Stomach (tissue), 8 donors: ENCODE measurements at regions not wholly inside any gene's neighbourhood (a gene's known extent, or its start where the extent isn't known, plus 50 kb on each side); places are given as distances from the start of the nearest gene placed in this dataset.
"Not testable (repeated sequence)": the region's sequence is repeated elsewhere in the genome, so short reads cannot be mapped to it uniquely, and the experiment has no call there.

Experiments used
- DNase-seq, 2 donors: peaks; one replicate each; pipeline versions ENCODE4 v3.0.0 to v3.0.0-alpha.2; 2013 to 2019
- H3K27ac ChIP-seq, 5 donors: fragments of 200-600 bp in 4 of 5; sonication (generic) in 4 of 5; one replicate each; pipeline ENCODE4 v1.5.1; 2013 to 2019; ENCODE audit warnings: mild to moderate bottlenecking in 1 of 5, moderate library complexity in 1 of 5
- H3K27me3 ChIP-seq, 3 donors: fragments of 200-600 bp; sonication (generic); one replicate each; pipeline ENCODE4 v1.5.1; 2017 to 2019; ENCODE audit warnings: mixed run types in 1 of 3
- H3K36me3 ChIP-seq, 4 donors: fragments of 200-600 bp; sonication (generic); 1 replicate in 3 of 4; 2 replicates in 1 of 4; pipeline ENCODE4 v1.5.1; 2016 to 2019
- H3K4me1 ChIP-seq, 4 donors: fragments of 200-600 bp; sonication (generic); one replicate each; pipeline ENCODE4 v1.5.1; 2016 to 2019
- H3K4me3 ChIP-seq, 4 donors: fragments of 200-600 bp; sonication (generic) in 3 of 4; one replicate each; pipeline ENCODE4 v1.5.1; 2016 to 2019; ENCODE audit warnings: mild to moderate bottlenecking in 1 of 4
- H3K9me3 ChIP-seq, 4 donors: fragments of 200-600 bp; sonication (generic); one replicate each; pipeline ENCODE4 v1.5.1; 2016 to 2019
- EP300 ChIP-seq: sonication (generic); formaldehyde crosslinking; IDR thresholded peaks from one replicate; pipeline ENCODE4 v1.6.1; 2017; ENCODE audit warnings: antibody characterized with exemption
- POLR2A ChIP-seq, 4 donors: fragments of 450-650 bp; IDR thresholded peaks; one replicate each; pipeline ENCODE4 v1.6.1; 2016; ENCODE audit warnings: antibody characterized with exemption in 4 of 4, control low read depth in 2 of 4, mild to moderate bottlenecking in 1 of 4, moderate library complexity in 1 of 4
- POLR2AphosphoS5 ChIP-seq, 3 donors: sonication (generic); formaldehyde crosslinking; IDR thresholded peaks; one replicate each; pipeline ENCODE4 v1.6.1; 2016; ENCODE audit warnings: antibody characterized with exemption in 3 of 3
- WGBS, 5 donors: extraction: QIAGEN DNeasy Blood & Tissue Kit in 3 of 5; methylation state at CpG; one replicate each; pipeline versions ENCODE4 v1.1.5 to v1.1.7; 2013 to 2018; 5-methylcytosine and 5-hydroxymethylcytosine counted together
- intact Hi-C: fragments of 100-400 bp; cut with DNase I; formaldehyde crosslinking; loops from one replicate; pipeline ENCODE4 v1.15.1; 2023; ENCODE audit warnings: low total_unique reads
- TF ChIP-seq, protein P1 (sequence below), 7 experiments: fragments of 450-650 bp in 4 of 7; fragments of 200-600 bp in 3 of 7; sonication (generic) in 3 of 7; IDR thresholded peaks; one replicate each; pipeline ENCODE4 v1.5.1; 2016 to 2019; ENCODE audit warnings: antibody characterized with exemption in 7 of 7, control low read depth in 2 of 7, mild to moderate bottlenecking in 1 of 7
- donor health status: healthy with polysubstance abuse.
- donor health status: Bipolar disorder and iron deficiency.
- donor health status: healthy.

DNA sequence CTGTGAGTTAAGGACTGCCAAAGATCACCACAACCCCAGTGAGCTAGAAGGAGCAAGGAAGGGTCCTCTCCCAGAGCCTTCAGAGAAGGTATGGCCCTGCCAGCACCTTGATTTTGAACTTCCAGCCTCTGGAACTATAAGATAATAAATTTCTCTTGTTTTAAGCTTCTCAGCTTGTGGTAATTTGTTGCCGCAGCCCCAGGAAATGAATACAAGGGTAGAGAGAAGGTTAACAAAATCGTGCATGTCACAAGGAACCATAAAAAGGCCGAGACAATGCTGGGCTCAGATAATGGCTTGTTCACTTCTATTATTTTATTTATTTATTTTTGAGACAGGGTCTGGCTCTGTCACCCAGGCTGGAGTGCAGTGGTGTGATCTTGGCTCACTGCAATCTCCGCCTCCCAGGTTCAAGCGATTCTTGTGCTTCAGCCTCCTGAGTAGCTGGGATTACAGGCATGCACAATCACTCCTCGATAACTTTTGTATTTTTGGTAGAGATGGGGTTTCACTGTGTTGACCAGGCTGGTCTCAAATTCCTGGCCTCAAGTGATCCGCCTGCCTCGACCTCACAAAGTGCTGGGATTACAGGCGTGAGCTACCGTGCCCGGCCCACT lies 71.5 kb downstream of the WSB1 start:
- H3K27me3 ChIP-seq, intact Hi-C loops, H3K9me3 ChIP-seq, DNase-seq, H3K4me3 ChIP-seq, H3K4me1 ChIP-seq, H3K36me3 ChIP-seq, H3K27ac ChIP-seq: not testable (repeated sequence)
- 82 to 93% (median 89%) methylated on average over 11 of the region's 11 CpGs for WGBS, 5 donors

DNA sequence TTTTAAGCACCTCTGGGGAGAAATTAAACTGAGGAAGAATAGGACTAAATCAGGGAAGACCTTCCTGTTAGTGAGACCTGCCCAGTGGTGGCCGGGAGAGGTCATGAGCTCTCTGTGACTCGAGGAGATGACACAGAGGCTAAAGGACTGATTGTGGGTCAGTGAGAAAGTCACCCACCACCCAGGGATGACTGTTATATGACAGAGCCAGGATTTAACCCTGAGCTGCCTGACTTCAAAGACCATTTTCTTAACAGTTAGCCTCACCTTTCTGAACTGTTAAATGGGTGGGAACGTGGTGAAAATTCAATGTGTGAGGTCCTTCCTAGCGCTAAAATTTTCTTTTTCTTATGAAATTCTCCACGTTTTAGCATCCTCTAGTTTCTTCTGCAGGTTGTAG lies 72.5 kb downstream of the WSB1 start:
- WGBS, 5 donors, result 75 to 82% (median 77%) methylated on average over 5 of the region's 5 CpGs
- no peaks in the 10 kb centered on the region for H3K27me3 ChIP-seq
- TF ChIP-seq POLR2AphosphoS5 (IDR thresholded peaks at IDR 0.05), result no peak
- TF ChIP-seq EP300, result no peak
- TF ChIP-seq, protein P1, sequence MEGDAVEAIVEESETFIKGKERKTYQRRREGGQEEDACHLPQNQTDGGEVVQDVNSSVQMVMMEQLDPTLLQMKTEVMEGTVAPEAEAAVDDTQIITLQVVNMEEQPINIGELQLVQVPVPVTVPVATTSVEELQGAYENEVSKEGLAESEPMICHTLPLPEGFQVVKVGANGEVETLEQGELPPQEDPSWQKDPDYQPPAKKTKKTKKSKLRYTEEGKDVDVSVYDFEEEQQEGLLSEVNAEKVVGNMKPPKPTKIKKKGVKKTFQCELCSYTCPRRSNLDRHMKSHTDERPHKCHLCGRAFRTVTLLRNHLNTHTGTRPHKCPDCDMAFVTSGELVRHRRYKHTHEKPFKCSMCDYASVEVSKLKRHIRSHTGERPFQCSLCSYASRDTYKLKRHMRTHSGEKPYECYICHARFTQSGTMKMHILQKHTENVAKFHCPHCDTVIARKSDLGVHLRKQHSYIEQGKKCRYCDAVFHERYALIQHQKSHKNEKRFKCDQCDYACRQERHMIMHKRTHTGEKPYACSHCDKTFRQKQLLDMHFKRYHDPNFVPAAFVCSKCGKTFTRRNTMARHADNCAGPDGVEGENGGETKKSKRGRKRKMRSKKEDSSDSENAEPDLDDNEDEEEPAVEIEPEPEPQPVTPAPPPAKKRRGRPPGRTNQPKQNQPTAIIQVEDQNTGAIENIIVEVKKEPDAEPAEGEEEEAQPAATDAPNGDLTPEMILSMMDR (IDR thresholded peaks at IDR 0.05), result no peak
- no peak for TF ChIP-seq POLR2A (IDR thresholded peaks at IDR 0.05)
- H3K27ac ChIP-seq, result no peak overlapping the region
- H3K4me1 ChIP-seq, result peaks cover 0 to 9% (median 3%) of the 10 kb centered on the region in 4 donors
- intact Hi-C loops, result no loop called here
- H3K9me3 ChIP-seq, result peaks cover 0 to 10% (median 5%) of the 10 kb centered on the region in 4 donors
- H3K36me3 ChIP-seq, result no peaks in the 10 kb centered on the region
- DNase-seq, result no peak
- no peak overlapping the region for H3K4me3 ChIP-seq

DNA sequence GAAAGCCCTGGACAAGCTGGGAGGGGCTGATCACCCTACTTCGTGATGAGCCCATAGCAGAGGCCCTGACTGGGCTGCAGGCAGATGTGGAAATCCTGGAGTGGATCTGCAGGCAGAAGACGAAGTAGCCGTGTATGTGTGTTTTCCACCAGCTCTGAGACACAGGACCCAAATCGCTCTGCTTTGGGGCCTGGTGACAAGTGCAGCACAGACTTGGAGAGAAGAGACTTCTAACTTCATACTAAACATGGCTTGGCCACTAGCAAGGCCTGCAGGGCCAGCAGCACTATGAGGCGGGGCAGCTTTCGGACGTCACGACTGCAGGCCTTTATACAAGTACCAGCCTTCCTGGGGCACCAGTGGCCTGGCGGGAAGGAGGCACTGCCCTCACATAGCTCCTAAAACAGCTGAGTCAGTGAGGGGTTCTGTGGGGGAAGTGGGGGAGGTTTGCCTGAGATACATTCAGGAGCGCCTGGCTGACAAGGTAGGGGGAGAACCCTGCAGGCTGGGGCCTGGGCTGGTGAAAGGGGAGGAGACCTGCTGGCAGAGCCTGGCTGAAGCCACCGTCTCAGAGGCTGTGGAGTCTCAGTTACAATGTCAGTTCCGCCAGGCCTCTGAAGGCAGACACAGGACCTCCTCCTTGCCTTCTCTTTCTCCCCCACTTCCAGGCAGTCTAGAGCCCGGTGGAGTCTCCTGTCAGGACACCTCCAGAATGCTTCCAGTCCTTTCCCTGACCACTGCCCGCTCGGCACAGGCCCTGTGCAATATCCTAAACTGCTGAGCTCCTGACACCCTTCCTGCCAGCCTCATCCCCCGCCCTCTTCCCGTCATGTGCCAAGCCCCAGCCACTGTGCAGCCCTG lies 73.4 kb downstream of the WSB1 start:
- Histone ChIP-seq H3K36me3 (no peaks in the 10 kb centered on the region), H3K27ac (peak overlapping the region in 2 of 5 donors; percentile 4 to 32), H3K4me1 (peaks cover 0 to 9% (median 3%) of the 10 kb centered on the region in 4 donors), H3K27me3 (no peaks in the 10 kb centered on the region), H3K9me3 (peaks cover 0 to 11% (median 5%) of the 10 kb centered on the region in 4 donors), H3K4me3 (no peak overlapping the region)
- no peak for TF ChIP-seq POLR2AphosphoS5 (IDR thresholded peaks at IDR 0.05)
- TF ChIP-seq, protein P1 (IDR thresholded peaks at IDR 0.05), result no peak
- TF ChIP-seq POLR2A (IDR thresholded peaks at IDR 0.05), result no peak
- DNase-seq, result peak; percentile 17 to 26
- intact Hi-C loops, result no loop called here
- 77 to 89% (median 86%) methylated on average over 16 to 17 of the region's 17 CpGs for WGBS, 5 donors

DNA sequence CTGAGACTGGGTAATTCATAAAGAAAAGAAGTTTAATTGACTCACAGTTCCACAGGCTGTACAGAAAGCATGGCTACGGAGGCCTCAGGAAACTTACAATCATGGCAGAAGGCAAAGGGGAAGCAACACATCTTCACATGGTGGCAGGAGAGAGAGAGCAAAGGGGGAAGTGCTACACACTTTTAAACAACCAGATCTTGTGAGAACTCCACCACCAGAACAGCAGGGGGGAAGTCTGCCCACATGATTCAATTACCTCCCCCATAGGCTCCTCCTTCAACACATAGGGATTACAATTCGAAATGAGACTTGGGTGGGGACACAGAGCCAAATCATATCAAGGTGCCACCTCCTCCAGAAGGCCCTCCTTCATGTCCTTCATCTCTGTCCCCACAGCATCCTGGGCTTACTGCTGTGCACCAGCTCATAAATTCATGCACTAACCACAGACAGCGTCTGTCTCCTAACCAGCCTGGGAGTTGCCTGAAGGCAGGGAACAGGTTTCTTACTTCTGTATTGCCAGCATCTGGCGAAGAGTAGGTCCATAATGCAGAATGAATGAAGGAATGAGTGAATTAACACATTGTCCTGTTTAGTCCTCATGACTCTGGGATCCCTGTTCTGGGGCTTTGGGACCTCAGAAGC lies 74.4 kb downstream of the WSB1 start:
- H3K4me3 ChIP-seq, result no peak overlapping the region
- TF ChIP-seq, protein P1 (IDR thresholded peaks at IDR 0.05), result no peak
- TF ChIP-seq POLR2AphosphoS5 (IDR thresholded peaks at IDR 0.05), result no peak
- no peak for TF ChIP-seq EP300
- no peak for TF ChIP-seq POLR2A (IDR thresholded peaks at IDR 0.05)
- no peaks in the 10 kb centered on the region for H3K36me3 ChIP-seq
- peaks cover 0 to 9% (median 3%) of the 10 kb centered on the region in 4 donors for H3K4me1 ChIP-seq
- no peak overlapping the region for H3K27ac ChIP-seq
- intact Hi-C loops, result no loop called here
- no peaks in the 10 kb centered on the region for H3K27me3 ChIP-seq
- DNase-seq, result no peak
- 75 to 84% (median 80%) methylated on average over 4 of the region's 4 CpGs for WGBS, 5 donors
- H3K9me3 ChIP-seq, result peaks cover 0 to 11% (median 5%) of the 10 kb centered on the region in 4 donors
